ENCODE measurements at regions not wholly inside any gene's neighbourhood (a gene's known extent, or its start where the extent isn't known, plus 50 kb on each side); places are given as distances from the start of the nearest gene placed in this dataset.

DNA sequence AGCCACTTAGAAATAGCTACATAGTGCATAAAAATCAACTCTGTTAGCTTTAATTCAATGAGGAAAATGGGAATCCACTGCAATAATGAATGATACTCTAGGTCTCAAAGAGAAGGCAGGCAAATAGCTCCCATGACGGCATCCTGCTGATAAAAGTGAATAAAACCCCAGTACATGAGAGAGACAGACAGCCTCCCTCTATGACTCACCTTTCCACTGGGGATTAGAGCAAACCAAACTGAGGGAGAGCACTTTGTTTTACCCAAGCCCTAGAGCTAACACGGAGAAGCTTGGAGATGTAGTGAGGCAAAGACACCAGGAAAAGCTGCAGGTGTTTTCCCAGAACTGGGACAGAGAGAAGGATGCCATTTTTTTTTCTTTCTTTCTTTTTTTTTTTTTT lies 621.9 kb downstream of the LRRIQ3 start:
- no peak for ATAC-seq
- Mint-ChIP-seq H3K27ac (no peak overlapping the region), H3K36me3 (ENCODE audit: low read depth) (peaks cover 18% of the 10 kb centered on the region; the same call in 2 of the 3 replicates), H3K4me1 (peaks cover 9% of the 10 kb centered on the region), H3K4me3 (no peak overlapping the region), H3K9me3 (peaks cover 15% of the 10 kb centered on the region), H3K27me3 (ENCODE audit: insufficient read depth, low read depth, poor library complexity) (peaks cover 2% of the 10 kb centered on the region)
- H3K4me1 ChIP-seq (ENCODE audit: insufficient read depth), result no peaks in the 10 kb centered on the region
- no peaks in the 10 kb centered on the region for H3F3A ChIP-seq (replicated peaks; ENCODE audit: low read depth)
- H3K9me2 ChIP-seq (ENCODE audit: insufficient read depth), result no peaks in the 10 kb centered on the region
- H3K36me3 ChIP-seq (ENCODE audit: insufficient read depth), result no peaks in the 10 kb centered on the region
- TF ChIP-seq POLR2AphosphoS5 (IDR thresholded peaks at IDR 0.05; ENCODE audit: low read depth) (no peak), JUNB (IDR thresholded peaks at IDR 0.05; ENCODE audit: unreplicated experiment) (no peak), EZH2phosphoT487 (IDR thresholded peaks at IDR 0.05; ENCODE audit: unreplicated experiment) (no peak), NANOG (IDR thresholded peaks at IDR 0.05; ENCODE audit: borderline replicate concordance) (no peak), EZH2 (IDR thresholded peaks at IDR 0.05; ENCODE audit: low read depth, unreplicated experiment) (no peak), STAT1 (IDR thresholded peaks at IDR 0.05; ENCODE audit: unreplicated experiment) (no peak), CREB1 (CRISPR knock-in tag; IDR thresholded peaks at IDR 0.05; ENCODE audit: low read depth) (no peak), ZNF331 (CRISPR knock-in tag; IDR thresholded peaks at IDR 0.05; ENCODE audit: low read depth) (no peak), ZNF114 (CRISPR knock-in tag; IDR thresholded peaks at IDR 0.05) (no peak)
- TF ChIP-seq, protein P1, sequence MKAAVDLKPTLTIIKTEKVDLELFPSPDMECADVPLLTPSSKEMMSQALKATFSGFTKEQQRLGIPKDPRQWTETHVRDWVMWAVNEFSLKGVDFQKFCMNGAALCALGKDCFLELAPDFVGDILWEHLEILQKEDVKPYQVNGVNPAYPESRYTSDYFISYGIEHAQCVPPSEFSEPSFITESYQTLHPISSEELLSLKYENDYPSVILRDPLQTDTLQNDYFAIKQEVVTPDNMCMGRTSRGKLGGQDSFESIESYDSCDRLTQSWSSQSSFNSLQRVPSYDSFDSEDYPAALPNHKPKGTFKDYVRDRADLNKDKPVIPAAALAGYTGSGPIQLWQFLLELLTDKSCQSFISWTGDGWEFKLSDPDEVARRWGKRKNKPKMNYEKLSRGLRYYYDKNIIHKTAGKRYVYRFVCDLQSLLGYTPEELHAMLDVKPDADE (IDR thresholded peaks at IDR 0.05), result no peak
- TF ChIP-seq, protein P2, sequence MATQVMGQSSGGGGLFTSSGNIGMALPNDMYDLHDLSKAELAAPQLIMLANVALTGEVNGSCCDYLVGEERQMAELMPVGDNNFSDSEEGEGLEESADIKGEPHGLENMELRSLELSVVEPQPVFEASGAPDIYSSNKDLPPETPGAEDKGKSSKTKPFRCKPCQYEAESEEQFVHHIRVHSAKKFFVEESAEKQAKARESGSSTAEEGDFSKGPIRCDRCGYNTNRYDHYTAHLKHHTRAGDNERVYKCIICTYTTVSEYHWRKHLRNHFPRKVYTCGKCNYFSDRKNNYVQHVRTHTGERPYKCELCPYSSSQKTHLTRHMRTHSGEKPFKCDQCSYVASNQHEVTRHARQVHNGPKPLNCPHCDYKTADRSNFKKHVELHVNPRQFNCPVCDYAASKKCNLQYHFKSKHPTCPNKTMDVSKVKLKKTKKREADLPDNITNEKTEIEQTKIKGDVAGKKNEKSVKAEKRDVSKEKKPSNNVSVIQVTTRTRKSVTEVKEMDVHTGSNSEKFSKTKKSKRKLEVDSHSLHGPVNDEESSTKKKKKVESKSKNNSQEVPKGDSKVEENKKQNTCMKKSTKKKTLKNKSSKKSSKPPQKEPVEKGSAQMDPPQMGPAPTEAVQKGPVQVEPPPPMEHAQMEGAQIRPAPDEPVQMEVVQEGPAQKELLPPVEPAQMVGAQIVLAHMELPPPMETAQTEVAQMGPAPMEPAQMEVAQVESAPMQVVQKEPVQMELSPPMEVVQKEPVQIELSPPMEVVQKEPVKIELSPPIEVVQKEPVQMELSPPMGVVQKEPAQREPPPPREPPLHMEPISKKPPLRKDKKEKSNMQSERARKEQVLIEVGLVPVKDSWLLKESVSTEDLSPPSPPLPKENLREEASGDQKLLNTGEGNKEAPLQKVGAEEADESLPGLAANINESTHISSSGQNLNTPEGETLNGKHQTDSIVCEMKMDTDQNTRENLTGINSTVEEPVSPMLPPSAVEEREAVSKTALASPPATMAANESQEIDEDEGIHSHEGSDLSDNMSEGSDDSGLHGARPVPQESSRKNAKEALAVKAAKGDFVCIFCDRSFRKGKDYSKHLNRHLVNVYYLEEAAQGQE (IDR thresholded peaks at IDR 0.05; ENCODE audit: unreplicated experiment), result no peak
- TF ChIP-seq, protein P3, sequence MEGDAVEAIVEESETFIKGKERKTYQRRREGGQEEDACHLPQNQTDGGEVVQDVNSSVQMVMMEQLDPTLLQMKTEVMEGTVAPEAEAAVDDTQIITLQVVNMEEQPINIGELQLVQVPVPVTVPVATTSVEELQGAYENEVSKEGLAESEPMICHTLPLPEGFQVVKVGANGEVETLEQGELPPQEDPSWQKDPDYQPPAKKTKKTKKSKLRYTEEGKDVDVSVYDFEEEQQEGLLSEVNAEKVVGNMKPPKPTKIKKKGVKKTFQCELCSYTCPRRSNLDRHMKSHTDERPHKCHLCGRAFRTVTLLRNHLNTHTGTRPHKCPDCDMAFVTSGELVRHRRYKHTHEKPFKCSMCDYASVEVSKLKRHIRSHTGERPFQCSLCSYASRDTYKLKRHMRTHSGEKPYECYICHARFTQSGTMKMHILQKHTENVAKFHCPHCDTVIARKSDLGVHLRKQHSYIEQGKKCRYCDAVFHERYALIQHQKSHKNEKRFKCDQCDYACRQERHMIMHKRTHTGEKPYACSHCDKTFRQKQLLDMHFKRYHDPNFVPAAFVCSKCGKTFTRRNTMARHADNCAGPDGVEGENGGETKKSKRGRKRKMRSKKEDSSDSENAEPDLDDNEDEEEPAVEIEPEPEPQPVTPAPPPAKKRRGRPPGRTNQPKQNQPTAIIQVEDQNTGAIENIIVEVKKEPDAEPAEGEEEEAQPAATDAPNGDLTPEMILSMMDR (conservative IDR thresholded peaks at IDR 0.05; ENCODE audit: low read depth in 2 of 2), result no peak
- TF ChIP-seq, protein P4, sequence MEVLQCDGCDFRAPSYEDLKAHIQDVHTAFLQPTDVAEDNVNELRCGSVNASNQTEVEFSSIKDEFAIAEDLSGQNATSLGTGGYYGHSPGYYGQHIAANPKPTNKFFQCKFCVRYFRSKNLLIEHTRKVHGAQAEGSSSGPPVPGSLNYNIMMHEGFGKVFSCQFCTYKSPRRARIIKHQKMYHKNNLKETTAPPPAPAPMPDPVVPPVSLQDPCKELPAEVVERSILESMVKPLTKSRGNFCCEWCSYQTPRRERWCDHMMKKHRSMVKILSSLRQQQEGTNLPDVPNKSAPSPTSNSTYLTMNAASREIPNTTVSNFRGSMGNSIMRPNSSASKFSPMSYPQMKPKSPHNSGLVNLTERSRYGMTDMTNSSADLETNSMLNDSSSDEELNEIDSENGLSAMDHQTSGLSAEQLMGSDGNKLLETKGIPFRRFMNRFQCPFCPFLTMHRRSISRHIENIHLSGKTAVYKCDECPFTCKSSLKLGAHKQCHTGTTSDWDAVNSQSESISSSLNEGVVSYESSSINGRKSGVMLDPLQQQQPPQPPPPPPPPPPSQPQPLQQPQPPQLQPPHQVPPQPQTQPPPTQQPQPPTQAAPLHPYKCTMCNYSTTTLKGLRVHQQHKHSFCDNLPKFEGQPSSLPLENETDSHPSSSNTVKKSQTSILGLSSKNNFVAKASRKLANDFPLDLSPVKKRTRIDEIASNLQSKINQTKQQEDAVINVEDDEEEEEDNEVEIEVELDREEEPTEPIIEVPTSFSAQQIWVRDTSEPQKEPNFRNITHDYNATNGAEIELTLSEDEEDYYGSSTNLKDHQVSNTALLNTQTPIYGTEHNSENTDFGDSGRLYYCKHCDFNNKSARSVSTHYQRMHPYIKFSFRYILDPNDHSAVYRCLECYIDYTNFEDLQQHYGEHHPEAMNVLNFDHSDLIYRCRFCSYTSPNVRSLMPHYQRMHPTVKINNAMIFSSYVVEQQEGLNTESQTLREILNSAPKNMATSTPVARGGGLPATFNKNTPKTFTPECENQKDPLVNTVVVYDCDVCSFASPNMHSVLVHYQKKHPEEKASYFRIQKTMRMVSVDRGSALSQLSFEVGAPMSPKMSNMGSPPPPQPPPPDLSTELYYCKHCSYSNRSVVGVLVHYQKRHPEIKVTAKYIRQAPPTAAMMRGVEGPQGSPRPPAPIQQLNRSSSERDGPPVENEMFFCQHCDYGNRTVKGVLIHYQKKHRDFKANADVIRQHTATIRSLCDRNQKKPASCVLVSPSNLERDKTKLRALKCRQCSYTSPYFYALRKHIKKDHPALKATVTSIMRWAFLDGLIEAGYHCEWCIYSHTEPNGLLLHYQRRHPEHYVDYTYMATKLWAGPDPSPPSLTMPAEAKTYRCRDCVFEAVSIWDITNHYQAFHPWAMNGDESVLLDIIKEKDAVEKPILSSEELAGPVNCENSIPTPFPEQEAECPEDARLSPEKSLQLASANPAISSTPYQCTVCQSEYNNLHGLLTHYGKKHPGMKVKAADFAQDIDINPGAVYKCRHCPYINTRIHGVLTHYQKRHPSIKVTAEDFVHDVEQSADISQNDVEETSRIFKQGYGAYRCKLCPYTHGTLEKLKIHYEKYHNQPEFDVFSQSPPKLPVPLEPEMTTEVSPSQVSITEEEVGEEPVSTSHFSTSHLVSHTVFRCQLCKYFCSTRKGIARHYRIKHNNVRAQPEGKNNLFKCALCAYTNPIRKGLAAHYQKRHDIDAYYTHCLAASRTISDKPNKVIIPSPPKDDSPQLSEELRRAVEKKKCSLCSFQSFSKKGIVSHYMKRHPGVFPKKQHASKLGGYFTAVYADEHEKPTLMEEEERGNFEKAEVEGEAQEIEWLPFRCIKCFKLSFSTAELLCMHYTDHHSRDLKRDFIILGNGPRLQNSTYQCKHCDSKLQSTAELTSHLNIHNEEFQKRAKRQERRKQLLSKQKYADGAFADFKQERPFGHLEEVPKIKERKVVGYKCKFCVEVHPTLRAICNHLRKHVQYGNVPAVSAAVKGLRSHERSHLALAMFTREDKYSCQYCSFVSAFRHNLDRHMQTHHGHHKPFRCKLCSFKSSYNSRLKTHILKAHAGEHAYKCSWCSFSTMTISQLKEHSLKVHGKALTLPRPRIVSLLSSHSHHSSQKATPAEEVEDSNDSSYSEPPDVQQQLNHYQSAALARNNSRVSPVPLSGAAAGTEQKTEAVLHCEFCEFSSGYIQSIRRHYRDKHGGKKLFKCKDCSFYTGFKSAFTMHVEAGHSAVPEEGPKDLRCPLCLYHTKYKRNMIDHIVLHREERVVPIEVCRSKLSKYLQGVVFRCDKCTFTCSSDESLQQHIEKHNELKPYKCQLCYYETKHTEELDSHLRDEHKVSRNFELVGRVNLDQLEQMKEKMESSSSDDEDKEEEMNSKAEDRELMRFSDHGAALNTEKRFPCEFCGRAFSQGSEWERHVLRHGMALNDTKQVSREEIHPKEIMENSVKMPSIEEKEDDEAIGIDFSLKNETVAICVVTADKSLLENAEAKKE (CRISPR knock-in tag; IDR thresholded peaks at IDR 0.05), result no peak
- no peak overlapping the region for H3K4me2 ChIP-seq
- no peak overlapping the region for H3K4me3 ChIP-seq
- no peaks in the 10 kb centered on the region for H3K27me3 ChIP-seq (ENCODE audit: insufficient read depth)
- H4K20me1 ChIP-seq (replicated peaks; ENCODE audit: insufficient read depth), result no peaks in the 10 kb centered on the region
- no peaks in the 10 kb centered on the region for H3K79me2 ChIP-seq (replicated peaks; ENCODE audit: insufficient read depth)
- no peak overlapping the region for H3K27ac ChIP-seq (ENCODE audit: low read depth)
- no peak overlapping the region for H2AFZ ChIP-seq
- no peak for DNase-seq (ENCODE audit: low spot score)

Data from GM23338 (cell line).